WTC11 (cell line): ENCODE measurements at regions not wholly inside any gene's neighbourhood (a gene's known extent, or its start where the extent isn't known, plus 50 kb on each side); places are given as distances from the start of the nearest gene placed in this dataset.

Experiments
- ATAC-seq: fragments of 200-7000 bp; cut with Tn5 transposase; 2 replicates; pipeline ENCODE4 v1.10.0; 2021; ENCODE audit warnings: mild to moderate bottlenecking, moderate library complexity
- CTCF ChIA-PET: fragments of 300-600 bp; sonication (Branson Sonifier 250); formaldehyde crosslinking; loops from one replicate; lab custom pipeline; 2021; ENCODE audit warnings: antibody characterized with exemption; lab: Charles Lee
- POLR2A ChIA-PET: fragments of 350-600 bp; sonication (Branson Sonifier 250); formaldehyde crosslinking; loops from one replicate; lab custom pipeline; 2021; ENCODE audit warnings: antibody characterized with exemption; lab: Charles Lee
- DNase-seq: peaks from one replicate; pipeline ENCODE4 v3.0.0; 2021; ENCODE audit warnings: low spot score
- H3K27ac Mint-ChIP-seq: 2 replicates; pipeline ENCODE4 v1.8.0; 2021; ENCODE audit warnings: mixed read lengths
- H3K27me3 Mint-ChIP-seq: 2 replicates; pipeline ENCODE4 v1.8.0; 2021; ENCODE audit warnings: low read depth, mild to moderate bottlenecking, moderate library complexity, mixed read lengths
- H3K36me3 Mint-ChIP-seq: 2 replicates; pipeline ENCODE4 v1.8.0; 2021; ENCODE audit warnings: mixed read lengths
- H3K4me1 Mint-ChIP-seq: 2 replicates; pipeline ENCODE4 v1.8.0; 2022; ENCODE audit warnings: mixed read lengths
- H3K4me3 Mint-ChIP-seq: 2 replicates; pipeline ENCODE4 v1.8.0; 2021; ENCODE audit warnings: mild to moderate bottlenecking, moderate library complexity, mixed read lengths
- H3K9me3 Mint-ChIP-seq: 2 replicates; pipeline ENCODE4 v1.8.0; 2021; ENCODE audit warnings: mixed read lengths
- CREB1 ChIP-seq: sonication (generic); formaldehyde crosslinking; IDR thresholded peaks from 2 replicates; pipeline ENCODE4 v1.8.0; 2023; ENCODE audit warnings: mild to moderate bottlenecking, missing genetic modification reagents
- CTCF ChIP-seq: fragments of 200-600 bp; IDR thresholded peaks from 2 replicates; pipeline ENCODE4 v1.8.0; 2022; ENCODE audit warnings: antibody characterized with exemption
- ELF4 ChIP-seq: sonication (generic); formaldehyde crosslinking; IDR thresholded peaks from 2 replicates; pipeline ENCODE4 v1.8.1; 2022; ENCODE audit warnings: low read depth, mild to moderate bottlenecking, moderate library complexity, missing genetic modification reagents
- GABPB1 ChIP-seq: sonication (generic); formaldehyde crosslinking; IDR thresholded peaks from 2 replicates; pipeline ENCODE4 v1.8.1; 2023; ENCODE audit warnings: mild to moderate bottlenecking, missing genetic modification reagents
- IRF1 ChIP-seq: sonication (generic); formaldehyde crosslinking; IDR thresholded peaks from 2 replicates; pipeline ENCODE4 v1.8.0; 2023; ENCODE audit warnings: missing genetic modification reagents
- IRF2 ChIP-seq: sonication (generic); formaldehyde crosslinking; IDR thresholded peaks from 2 replicates; pipeline ENCODE4 v1.8.0; 2022; ENCODE audit warnings: low read depth, missing genetic modification reagents, borderline replicate concordance
- NFE2L1 ChIP-seq: sonication (generic); formaldehyde crosslinking; IDR thresholded peaks from 2 replicates; pipeline ENCODE4 v1.8.1; 2023; ENCODE audit warnings: missing genetic modification reagents
- NR3C1 ChIP-seq: sonication (generic); formaldehyde crosslinking; conservative IDR thresholded peaks from 2 replicates; pipeline ENCODE4 v1.8.1; 2023; ENCODE audit warnings: low read depth, mild to moderate bottlenecking, missing genetic modification reagents
- PRRX2 ChIP-seq: fragments of 250-450 bp; sonication (Bioruptor Pico); IDR thresholded peaks from 2 replicates; pipeline ENCODE4 v1.8.0; 2021; ENCODE audit warnings: mild to moderate bottlenecking
- SOX15 ChIP-seq: fragments of 250-450 bp; sonication (Bioruptor Pico); IDR thresholded peaks from 2 replicates; pipeline ENCODE4 v1.9.0; 2021; ENCODE audit warnings: mild to moderate bottlenecking
- SP1 ChIP-seq: sonication (generic); formaldehyde crosslinking; conservative IDR thresholded peaks from 2 replicates; pipeline ENCODE4 v1.8.1; 2022; ENCODE audit warnings: missing genetic modification reagents
- TEAD1 ChIP-seq: sonication (generic); formaldehyde crosslinking; IDR thresholded peaks from 2 replicates; pipeline ENCODE4 v1.8.0; 2022; ENCODE audit warnings: mild to moderate bottlenecking, missing genetic modification reagents
- ZNF219 ChIP-seq: sonication (generic); formaldehyde crosslinking; IDR thresholded peaks from 2 replicates; pipeline ENCODE4 v1.8.0; 2023; ENCODE audit warnings: missing genetic modification reagents, mild to moderate bottlenecking, borderline replicate concordance
- ZNF232 ChIP-seq: sonication (generic); formaldehyde crosslinking; IDR thresholded peaks from 2 replicates; pipeline ENCODE4 v1.8.0; 2022; ENCODE audit warnings: mild to moderate bottlenecking, missing genetic modification reagents
- ZNF317 ChIP-seq: sonication (generic); formaldehyde crosslinking; IDR thresholded peaks from 2 replicates; pipeline ENCODE4 v1.8.1; 2023; ENCODE audit warnings: low read depth, mild to moderate bottlenecking, moderate library complexity, missing genetic modification reagents, borderline replicate concordance
- ZNF396 ChIP-seq: fragments of 250-450 bp; sonication (Bioruptor Pico); IDR thresholded peaks from 2 replicates; pipeline ENCODE4 v1.8.0; 2021; ENCODE audit warnings: mild to moderate bottlenecking, moderate library complexity, borderline replicate concordance
- ZNF425 ChIP-seq: fragments of 250-450 bp; sonication (Bioruptor Pico); conservative IDR thresholded peaks from 2 replicates; pipeline ENCODE4 v1.9.0; 2021; ENCODE audit warnings: mild to moderate bottlenecking
- TF ChIP-seq, protein P1 (sequence below): sonication (generic); formaldehyde crosslinking; IDR thresholded peaks from 2 replicates; pipeline ENCODE4 v1.8.1; 2022; ENCODE audit warnings: low read depth, missing genetic modification reagents, borderline replicate concordance
- TF ChIP-seq, protein P2 (sequence below): fragments of 250-450 bp; sonication (Bioruptor Pico); IDR thresholded peaks from 2 replicates; pipeline ENCODE4 v2.1.2; 2022; ENCODE audit warnings: mild to moderate bottlenecking, moderate library complexity
- TF ChIP-seq, protein P3 (sequence below): sonication (generic); formaldehyde crosslinking; IDR thresholded peaks from 2 replicates; pipeline ENCODE4 v1.8.0; 2022; ENCODE audit warnings: mild to moderate bottlenecking, missing genetic modification reagents
- TF ChIP-seq, protein P4 (sequence below): sonication (generic); formaldehyde crosslinking; IDR thresholded peaks from 2 replicates; pipeline ENCODE4 v1.8.1; 2023; ENCODE audit warnings: mild to moderate bottlenecking, missing genetic modification reagents, moderate library complexity

GRCh38 chr10:28188526-28188925, 114.3 kb downstream of the MPP7 start:
- H3K4me1 Mint-ChIP-seq, result peaks cover 8% of the 10 kb centered on the region; the same call in 1 of the 2 replicates
- H3K9me3 Mint-ChIP-seq, result no peaks in the 10 kb centered on the region
- TF ChIP-seq ELF4 (CRISPR knock-in tag) (no peak), ZNF396 (CRISPR knock-in tag) (no peak), ZNF219 (CRISPR knock-in tag) (no peak)
- no peak overlapping the region for H3K27ac Mint-ChIP-seq
- no peaks in the 10 kb centered on the region for H3K36me3 Mint-ChIP-seq
- ATAC-seq (no peak), DNase-seq (no peak)
- no peaks in the 10 kb centered on the region for H3K27me3 Mint-ChIP-seq
- CTCF ChIA-PET, result no interaction called here
- no peak overlapping the region for H3K4me3 Mint-ChIP-seq
- POLR2A ChIA-PET, result no interaction called here

DNA sequence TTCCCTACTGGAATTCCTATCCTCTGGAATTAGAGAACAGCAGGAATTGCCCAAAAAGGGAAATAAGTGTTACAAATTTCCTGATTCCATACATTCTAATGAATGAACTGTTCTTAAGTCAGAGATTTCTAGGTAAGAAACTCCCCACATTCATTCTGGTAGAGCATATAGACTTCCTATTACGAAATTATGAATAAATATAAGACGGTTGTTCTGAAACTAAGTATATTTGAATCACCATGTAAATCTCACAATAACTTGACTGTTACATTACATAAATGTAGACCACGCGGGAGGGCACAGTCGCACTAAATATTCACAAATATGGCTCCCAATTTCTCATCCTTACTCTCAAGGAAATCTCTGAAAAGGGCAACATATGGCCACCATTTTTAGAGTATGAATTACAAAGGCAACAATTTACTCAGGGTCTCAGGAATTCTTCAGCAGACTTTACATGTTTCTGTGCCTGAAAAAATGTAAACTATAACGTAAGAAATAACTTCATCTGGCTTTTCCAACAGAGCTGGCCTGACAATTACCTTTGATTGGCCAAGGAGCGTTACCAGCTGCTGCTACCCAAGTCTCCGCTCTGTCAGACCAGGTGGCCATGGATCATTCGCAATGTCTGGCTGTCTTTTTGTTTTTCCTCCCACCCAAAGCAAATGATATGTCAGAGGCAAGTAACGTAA, 115.8 kb downstream of the MPP7 start:
- ATAC-seq (no peak), DNase-seq (no peak)
- H3K4me1 Mint-ChIP-seq, result peaks cover 4% of the 10 kb centered on the region; the same call in 1 of the 2 replicates
- CTCF ChIA-PET, result interaction anchor here (0.7 kb wide), 1 partner anchor 264 kb away, joined by 3 read pairs; no protein-coding TSS in a partner anchor
- H3K36me3 Mint-ChIP-seq, result no peaks in the 10 kb centered on the region
- no peak overlapping the region for H3K4me3 Mint-ChIP-seq
- TF ChIP-seq, protein P1, sequence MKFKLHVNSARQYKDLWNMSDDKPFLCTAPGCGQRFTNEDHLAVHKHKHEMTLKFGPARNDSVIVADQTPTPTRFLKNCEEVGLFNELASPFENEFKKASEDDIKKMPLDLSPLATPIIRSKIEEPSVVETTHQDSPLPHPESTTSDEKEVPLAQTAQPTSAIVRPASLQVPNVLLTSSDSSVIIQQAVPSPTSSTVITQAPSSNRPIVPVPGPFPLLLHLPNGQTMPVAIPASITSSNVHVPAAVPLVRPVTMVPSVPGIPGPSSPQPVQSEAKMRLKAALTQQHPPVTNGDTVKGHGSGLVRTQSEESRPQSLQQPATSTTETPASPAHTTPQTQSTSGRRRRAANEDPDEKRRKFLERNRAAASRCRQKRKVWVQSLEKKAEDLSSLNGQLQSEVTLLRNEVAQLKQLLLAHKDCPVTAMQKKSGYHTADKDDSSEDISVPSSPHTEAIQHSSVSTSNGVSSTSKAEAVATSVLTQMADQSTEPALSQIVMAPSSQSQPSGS (CRISPR knock-in tag), result no peak
- TF ChIP-seq GABPB1 (CRISPR knock-in tag) (no peak), IRF2 (no peak), SOX15 (no peak), ZNF317 (no peak), TEAD1 (no peak), CREB1 (no peak), NR3C1 (CRISPR knock-in tag) (no peak), SP1 (no peak), ZNF425 (no peak), IRF1 (CRISPR knock-in tag) (no peak), NFE2L1 (CRISPR knock-in tag) (no peak), CTCF (no peak), ZNF232 (CRISPR knock-in tag) (no peak), PRRX2 (CRISPR knock-in tag) (no peak)
- TF ChIP-seq, protein P2, sequence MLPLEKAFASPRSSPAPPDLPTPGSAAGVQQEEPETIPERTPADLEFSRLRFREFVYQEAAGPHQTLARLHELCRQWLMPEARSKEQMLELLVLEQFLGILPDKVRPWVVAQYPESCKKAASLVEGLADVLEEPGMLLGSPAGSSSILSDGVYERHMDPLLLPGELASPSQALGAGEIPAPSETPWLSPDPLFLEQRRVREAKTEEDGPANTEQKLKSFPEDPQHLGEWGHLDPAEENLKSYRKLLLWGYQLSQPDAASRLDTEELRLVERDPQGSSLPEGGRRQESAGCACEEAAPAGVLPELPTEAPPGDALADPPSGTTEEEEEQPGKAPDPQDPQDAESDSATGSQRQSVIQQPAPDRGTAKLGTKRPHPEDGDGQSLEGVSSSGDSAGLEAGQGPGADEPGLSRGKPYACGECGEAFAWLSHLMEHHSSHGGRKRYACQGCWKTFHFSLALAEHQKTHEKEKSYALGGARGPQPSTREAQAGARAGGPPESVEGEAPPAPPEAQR (CRISPR knock-in tag), result no peak
- TF ChIP-seq, protein P3, sequence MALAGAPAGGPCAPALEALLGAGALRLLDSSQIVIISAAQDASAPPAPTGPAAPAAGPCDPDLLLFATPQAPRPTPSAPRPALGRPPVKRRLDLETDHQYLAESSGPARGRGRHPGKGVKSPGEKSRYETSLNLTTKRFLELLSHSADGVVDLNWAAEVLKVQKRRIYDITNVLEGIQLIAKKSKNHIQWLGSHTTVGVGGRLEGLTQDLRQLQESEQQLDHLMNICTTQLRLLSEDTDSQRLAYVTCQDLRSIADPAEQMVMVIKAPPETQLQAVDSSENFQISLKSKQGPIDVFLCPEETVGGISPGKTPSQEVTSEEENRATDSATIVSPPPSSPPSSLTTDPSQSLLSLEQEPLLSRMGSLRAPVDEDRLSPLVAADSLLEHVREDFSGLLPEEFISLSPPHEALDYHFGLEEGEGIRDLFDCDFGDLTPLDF (CRISPR knock-in tag), result no peak
- TF ChIP-seq, protein P4, sequence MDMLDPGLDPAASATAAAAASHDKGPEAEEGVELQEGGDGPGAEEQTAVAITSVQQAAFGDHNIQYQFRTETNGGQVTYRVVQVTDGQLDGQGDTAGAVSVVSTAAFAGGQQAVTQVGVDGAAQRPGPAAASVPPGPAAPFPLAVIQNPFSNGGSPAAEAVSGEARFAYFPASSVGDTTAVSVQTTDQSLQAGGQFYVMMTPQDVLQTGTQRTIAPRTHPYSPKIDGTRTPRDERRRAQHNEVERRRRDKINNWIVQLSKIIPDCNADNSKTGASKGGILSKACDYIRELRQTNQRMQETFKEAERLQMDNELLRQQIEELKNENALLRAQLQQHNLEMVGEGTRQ (CRISPR knock-in tag), result no peak
- no peak overlapping the region for H3K27ac Mint-ChIP-seq
- H3K9me3 Mint-ChIP-seq, result no peaks in the 10 kb centered on the region
- POLR2A ChIA-PET, result no interaction called here
- H3K27me3 Mint-ChIP-seq, result no peaks in the 10 kb centered on the region
